Liver (tissue), 7 donors: ENCODE measurements at regions not wholly inside any gene's neighbourhood (a gene's known extent, or its start where the extent isn't known, plus 50 kb on each side); places are given as distances from the start of the nearest gene placed in this dataset.

ENCODE experiments used
- DNase-seq: peaks from one replicate; pipeline ENCODE4 v3.0.0-alpha.2; 2017; ENCODE audit warnings: low spot score
- H3K27ac ChIP-seq, 2 donors: one replicate each; pipeline ENCODE4 v1.7.0; 2013; ENCODE audit warnings: inconsistent platforms in 2 of 2, low read length in 2 of 2, control low read depth in 1 of 2, low read depth in 1 of 2, mild to moderate bottlenecking in 1 of 2
- H3K27me3 ChIP-seq, 4 donors: one replicate each; pipeline versions ENCODE4 v1.6.1 to v1.7.0; 2013; ENCODE audit warnings: low read length in 3 of 4, inconsistent platforms in 1 of 4, mild to moderate bottlenecking in 1 of 4, moderate library complexity in 1 of 4; ENCODE audit not compliant: control insufficient read depth in 4 of 4, insufficient read depth in 4 of 4
- H3K36me3 ChIP-seq, 4 donors: one replicate each; pipeline versions ENCODE4 v1.6.1 to v1.7.0; 2013; ENCODE audit warnings: low read length in 3 of 4, mild to moderate bottlenecking in 3 of 4, low read depth in 1 of 4, moderate library complexity in 1 of 4; ENCODE audit not compliant: control insufficient read depth in 4 of 4, insufficient read depth in 3 of 4
- H3K4me1 ChIP-seq, 4 donors: one replicate each; pipeline versions ENCODE4 v1.6.1 to v1.7.0; 2013; ENCODE audit warnings: low read length in 3 of 4, mild to moderate bottlenecking in 3 of 4, moderate library complexity in 1 of 4; ENCODE audit not compliant: control insufficient read depth in 4 of 4, insufficient read depth in 4 of 4
- H3K4me3 ChIP-seq, 3 donors: one replicate each; pipeline versions ENCODE4 v1.6.1 to v1.7.0; 2013; ENCODE audit warnings: low read length in 3 of 3, control low read depth in 1 of 3, low read depth in 1 of 3, mild to moderate bottlenecking in 1 of 3
- H3K9ac ChIP-seq, 2 donors: one replicate each; pipeline ENCODE4 v1.7.0; 2013; ENCODE audit warnings: low read length in 2 of 2, mild to moderate bottlenecking in 2 of 2, moderate library complexity in 2 of 2, control low read depth in 1 of 2, low read depth in 1 of 2
- H3K9me3 ChIP-seq, 4 donors: one replicate each; pipeline versions ENCODE4 v1.6.1 to v1.7.0; 2013; ENCODE audit warnings: low read length in 3 of 4; ENCODE audit not compliant: control insufficient read depth in 4 of 4
- EGR1 ChIP-seq, 2 donors: IDR thresholded peaks; 2 replicates each; pipeline ENCODE4 v1.6.1; 2016 to 2018; ENCODE audit warnings: antibody characterized with exemption in 2 of 2, low read depth in 2 of 2
- FOXA1 ChIP-seq: IDR thresholded peaks from 2 replicates; pipeline ENCODE4 v1.6.1; 2016; ENCODE audit warnings: antibody characterized with exemption
- FOXA2 ChIP-seq: IDR thresholded peaks from 2 replicates; pipeline ENCODE4 v1.6.1; 2016; ENCODE audit warnings: antibody characterized with exemption
- GABPA ChIP-seq, 2 donors: IDR thresholded peaks in 1 of 2; conservative IDR thresholded peaks in 1 of 2; 2 replicates each; pipeline ENCODE4 v1.6.1; 2016; ENCODE audit warnings: antibody characterized with exemption in 2 of 2, mild to moderate bottlenecking in 1 of 2, moderate library complexity in 1 of 2
- HNF4A ChIP-seq, 2 donors: conservative IDR thresholded peaks; 2 replicates each; pipeline ENCODE4 v1.6.1; 2016; ENCODE audit warnings: antibody characterized with exemption in 2 of 2, mild to moderate bottlenecking in 2 of 2
- JUND ChIP-seq, 2 donors: IDR thresholded peaks; 2 replicates each; pipeline ENCODE4 v1.6.1; 2016; ENCODE audit warnings: antibody characterized with exemption in 2 of 2
- RAD21 ChIP-seq, 2 donors: IDR thresholded peaks; 2 replicates each; pipeline ENCODE4 v1.6.1; 2016; ENCODE audit warnings: antibody characterized with exemption in 2 of 2, mild to moderate bottlenecking in 2 of 2
- RXRA ChIP-seq, 2 donors: IDR thresholded peaks; 2 replicates each; pipeline ENCODE4 v1.6.1; 2017 to 2018; ENCODE audit warnings: antibody characterized with exemption in 2 of 2, mild to moderate bottlenecking in 1 of 2
- SP1 ChIP-seq: IDR thresholded peaks from 2 replicates; pipeline ENCODE4 v1.6.1; 2018; ENCODE audit warnings: antibody characterized with exemption, mild to moderate bottlenecking
- ZBTB33 ChIP-seq: IDR thresholded peaks from 2 replicates; pipeline ENCODE4 v1.6.1; 2016; ENCODE audit warnings: antibody characterized with exemption
- WGBS: extraction: QIAGEN DNeasy Blood & Tissue Kit; methylation state at CpG from one replicate; pipeline ENCODE4 v1.1.7; 2013; 5-methylcytosine and 5-hydroxymethylcytosine counted together
- TF ChIP-seq, protein P1 (sequence below): IDR thresholded peaks from 2 replicates; pipeline ENCODE4 v1.6.1; 2016; ENCODE audit warnings: antibody characterized with exemption, mild to moderate bottlenecking
- donor health status: healthy.
- donor health status: healthy.
- donor health status: healthy.
- donor health status: healthy.

DNA sequence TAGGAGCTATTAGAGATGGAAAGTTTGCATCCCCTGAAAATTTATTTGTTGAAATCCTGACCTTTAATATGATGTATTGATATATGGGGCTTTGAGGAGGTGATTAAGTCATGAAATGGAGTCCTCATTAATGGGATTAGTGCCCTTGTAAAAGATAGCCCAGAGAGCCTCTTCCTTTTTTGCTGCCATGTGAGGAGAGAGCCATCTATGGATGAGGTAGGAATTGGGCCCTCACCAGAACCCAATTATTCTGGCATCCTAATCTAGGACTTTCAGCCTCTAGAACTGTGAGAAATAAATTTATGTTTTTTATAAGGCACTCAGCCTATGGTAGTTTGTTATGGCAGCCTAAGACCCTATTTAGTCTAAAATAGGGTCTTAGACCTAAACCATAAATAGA, 250.2 kb upstream of the SLITRK1 start:
- no peaks in the 10 kb centered on the region for H3K4me1 ChIP-seq
- no peak overlapping the region for H3K27ac ChIP-seq
- H3K4me3 ChIP-seq, result no peak overlapping the region
- no peaks in the 10 kb centered on the region for H3K27me3 ChIP-seq
- H3K9me3 ChIP-seq, result no peaks in the 10 kb centered on the region
- H3K36me3 ChIP-seq, result no peaks in the 10 kb centered on the region
- TF ChIP-seq RAD21 (IDR thresholded peaks at IDR 0.05), result no peak
- TF ChIP-seq GABPA (IDR thresholded peaks at IDR 0.05 in 1 of 2, conservative IDR thresholded peaks at IDR 0.05 in 1 of 2), result no peak
- TF ChIP-seq JUND (IDR thresholded peaks at IDR 0.05), result no peak
- TF ChIP-seq, protein P1, sequence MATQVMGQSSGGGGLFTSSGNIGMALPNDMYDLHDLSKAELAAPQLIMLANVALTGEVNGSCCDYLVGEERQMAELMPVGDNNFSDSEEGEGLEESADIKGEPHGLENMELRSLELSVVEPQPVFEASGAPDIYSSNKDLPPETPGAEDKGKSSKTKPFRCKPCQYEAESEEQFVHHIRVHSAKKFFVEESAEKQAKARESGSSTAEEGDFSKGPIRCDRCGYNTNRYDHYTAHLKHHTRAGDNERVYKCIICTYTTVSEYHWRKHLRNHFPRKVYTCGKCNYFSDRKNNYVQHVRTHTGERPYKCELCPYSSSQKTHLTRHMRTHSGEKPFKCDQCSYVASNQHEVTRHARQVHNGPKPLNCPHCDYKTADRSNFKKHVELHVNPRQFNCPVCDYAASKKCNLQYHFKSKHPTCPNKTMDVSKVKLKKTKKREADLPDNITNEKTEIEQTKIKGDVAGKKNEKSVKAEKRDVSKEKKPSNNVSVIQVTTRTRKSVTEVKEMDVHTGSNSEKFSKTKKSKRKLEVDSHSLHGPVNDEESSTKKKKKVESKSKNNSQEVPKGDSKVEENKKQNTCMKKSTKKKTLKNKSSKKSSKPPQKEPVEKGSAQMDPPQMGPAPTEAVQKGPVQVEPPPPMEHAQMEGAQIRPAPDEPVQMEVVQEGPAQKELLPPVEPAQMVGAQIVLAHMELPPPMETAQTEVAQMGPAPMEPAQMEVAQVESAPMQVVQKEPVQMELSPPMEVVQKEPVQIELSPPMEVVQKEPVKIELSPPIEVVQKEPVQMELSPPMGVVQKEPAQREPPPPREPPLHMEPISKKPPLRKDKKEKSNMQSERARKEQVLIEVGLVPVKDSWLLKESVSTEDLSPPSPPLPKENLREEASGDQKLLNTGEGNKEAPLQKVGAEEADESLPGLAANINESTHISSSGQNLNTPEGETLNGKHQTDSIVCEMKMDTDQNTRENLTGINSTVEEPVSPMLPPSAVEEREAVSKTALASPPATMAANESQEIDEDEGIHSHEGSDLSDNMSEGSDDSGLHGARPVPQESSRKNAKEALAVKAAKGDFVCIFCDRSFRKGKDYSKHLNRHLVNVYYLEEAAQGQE, result no peak
- H3K9ac ChIP-seq, result no peak overlapping the region
- DNase-seq, result no peak

DNA sequence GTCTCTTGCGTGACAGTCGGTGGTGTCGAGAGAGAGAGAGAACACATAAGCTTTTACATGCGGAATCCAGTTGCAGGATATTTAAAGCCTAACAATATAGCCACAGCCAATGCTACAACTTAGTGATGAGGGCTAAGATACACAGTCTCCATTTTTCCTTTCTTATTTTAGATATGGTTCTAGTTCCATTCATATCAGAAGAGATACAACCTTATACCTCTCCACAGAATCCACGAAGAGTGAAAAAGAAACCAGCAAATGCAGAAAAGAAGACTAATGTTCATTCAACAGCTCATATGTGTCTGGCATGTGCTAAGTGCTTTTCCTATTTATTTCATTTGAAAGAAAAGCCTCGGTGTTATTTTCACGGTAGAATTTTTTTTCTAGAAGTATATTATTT, 249.0 kb upstream of the SLITRK1 start:
- H3K9me3 ChIP-seq, result no peaks in the 10 kb centered on the region
- H3K36me3 ChIP-seq, result no peaks in the 10 kb centered on the region
- WGBS, result 79% methylated on average over 7 of the region's 7 CpGs
- DNase-seq, result no peak
- no peaks in the 10 kb centered on the region for H3K27me3 ChIP-seq
- H3K9ac ChIP-seq, result no peak overlapping the region
- no peak overlapping the region for H3K27ac ChIP-seq
- no peak for TF ChIP-seq HNF4A (conservative IDR thresholded peaks at IDR 0.05)
- TF ChIP-seq EGR1 (IDR thresholded peaks at IDR 0.05; ENCODE audit: low read depth in 2 of 2), result no peak
- TF ChIP-seq RXRA (IDR thresholded peaks at IDR 0.05), result no peak
- no peak for TF ChIP-seq ZBTB33
- no peak overlapping the region for H3K4me3 ChIP-seq
- no peaks in the 10 kb centered on the region for H3K4me1 ChIP-seq

DNA sequence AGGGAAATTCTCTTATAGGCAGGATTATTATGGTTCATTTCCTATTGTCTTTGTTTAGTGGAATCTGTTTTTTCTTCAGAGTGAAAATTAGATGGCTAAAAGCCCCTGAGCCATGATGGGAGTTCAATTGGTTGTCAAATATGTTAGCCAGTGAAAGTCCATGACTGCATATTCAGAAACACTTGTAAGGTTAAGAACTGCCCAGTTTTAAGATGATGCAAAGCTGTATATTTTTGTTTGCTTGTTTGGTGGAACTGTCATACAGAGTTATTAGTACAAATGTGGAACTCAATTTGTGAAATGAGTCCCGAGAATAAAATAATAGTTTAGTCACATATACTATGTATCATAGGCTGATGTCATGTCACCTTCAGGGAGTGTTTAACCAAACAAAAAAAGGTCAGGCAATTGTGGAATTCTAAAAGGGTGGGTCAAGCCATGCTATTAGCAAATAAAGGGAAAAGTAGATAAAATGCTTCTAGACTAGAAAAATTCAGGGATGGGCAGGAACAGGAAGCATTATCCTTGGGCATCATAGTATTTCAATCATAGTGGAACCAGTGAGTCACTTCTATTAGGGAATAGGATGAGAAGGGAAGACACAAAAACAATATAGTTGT, 248.3 kb upstream of the SLITRK1 start:
- Histone ChIP-seq H3K9me3 (no peaks in the 10 kb centered on the region), H3K9ac (no peak overlapping the region), H3K36me3 (no peaks in the 10 kb centered on the region), H3K27ac (no peak overlapping the region), H3K4me1 (no peaks in the 10 kb centered on the region), H3K27me3 (no peaks in the 10 kb centered on the region), H3K4me3 (no peak overlapping the region)
- no peak for DNase-seq
- 53% methylated on average over 1 of the region's 1 CpG for WGBS
- TF ChIP-seq FOXA2, result no peak
- no peak for TF ChIP-seq GABPA (IDR thresholded peaks at IDR 0.05 in 1 of 2, conservative IDR thresholded peaks at IDR 0.05 in 1 of 2)
- no peak for TF ChIP-seq SP1
- TF ChIP-seq HNF4A (conservative IDR thresholded peaks at IDR 0.05), result no peak
- no peak for TF ChIP-seq FOXA1
- TF ChIP-seq, protein P1, result no peak
